Calu3 (cell line): ENCODE measurements at regions not wholly inside any gene's neighbourhood (a gene's known extent, or its start where the extent isn't known, plus 50 kb on each side); places are given as distances from the start of the nearest gene placed in this dataset.
"Not testable (repeated sequence)": the region's sequence is repeated elsewhere in the genome, so short reads cannot be mapped to it uniquely, and the experiment has no call there.

Experiments
- BruUV-seq: library from RNA; stranded (reverse); fragments of 400-500 nt; replicated peaks from 2 replicates; lab custom pipeline; 2021; lab: Mats Ljungman, UMichigan
- CTCF ChIA-PET: fragments of 300-600 bp; sonication (Branson Sonifier 250); formaldehyde crosslinking; loops from one replicate; lab custom pipeline; 2022; ENCODE audit warnings: antibody characterized with exemption; lab: Charles Lee
- DNase-seq: peaks from one replicate; pipeline ENCODE4 v3.0.0; 2022
- H3K27ac Mint-ChIP-seq: one replicate; pipeline ENCODE4 v1.8.0; 2022; ENCODE audit warnings: mixed read lengths; ENCODE audit not compliant: unreplicated experiment
- H3K27me3 Mint-ChIP-seq: one replicate; pipeline ENCODE4 v1.8.0; 2022; ENCODE audit warnings: mixed read lengths; ENCODE audit not compliant: unreplicated experiment
- H3K36me3 Mint-ChIP-seq: one replicate; pipeline ENCODE4 v1.8.0; 2022; ENCODE audit warnings: mild to moderate bottlenecking, moderate library complexity, mixed read lengths; ENCODE audit not compliant: insufficient read depth, unreplicated experiment
- H3K4me1 Mint-ChIP-seq: one replicate; pipeline ENCODE4 v1.8.0; 2022; ENCODE audit warnings: mild to moderate bottlenecking, low read depth, mixed read lengths; ENCODE audit not compliant: unreplicated experiment
- H3K4me3 Mint-ChIP-seq: one replicate; pipeline ENCODE4 v1.8.0; 2022; ENCODE audit warnings: mild to moderate bottlenecking, low read depth, moderate library complexity, mixed read lengths; ENCODE audit not compliant: unreplicated experiment
- H3K9me3 Mint-ChIP-seq: one replicate; pipeline ENCODE4 v1.8.0; 2022; ENCODE audit warnings: low read depth, mixed read lengths; ENCODE audit not compliant: unreplicated experiment
- intact Hi-C: fragments of 100-400 bp; cut with micrococcal nuclease; formaldehyde crosslinking; loops from one replicate; pipeline ENCODE4 v1.10.0; 2022; ENCODE audit not compliant: unreplicated experiment
- TF ChIP-seq, protein P1 (sequence below): fragments of 200-600 bp; IDR thresholded peaks from one replicate; pipeline ENCODE4 v1.8.0; 2022; ENCODE audit warnings: antibody characterized with exemption; ENCODE audit not compliant: unreplicated experiment

DNA sequence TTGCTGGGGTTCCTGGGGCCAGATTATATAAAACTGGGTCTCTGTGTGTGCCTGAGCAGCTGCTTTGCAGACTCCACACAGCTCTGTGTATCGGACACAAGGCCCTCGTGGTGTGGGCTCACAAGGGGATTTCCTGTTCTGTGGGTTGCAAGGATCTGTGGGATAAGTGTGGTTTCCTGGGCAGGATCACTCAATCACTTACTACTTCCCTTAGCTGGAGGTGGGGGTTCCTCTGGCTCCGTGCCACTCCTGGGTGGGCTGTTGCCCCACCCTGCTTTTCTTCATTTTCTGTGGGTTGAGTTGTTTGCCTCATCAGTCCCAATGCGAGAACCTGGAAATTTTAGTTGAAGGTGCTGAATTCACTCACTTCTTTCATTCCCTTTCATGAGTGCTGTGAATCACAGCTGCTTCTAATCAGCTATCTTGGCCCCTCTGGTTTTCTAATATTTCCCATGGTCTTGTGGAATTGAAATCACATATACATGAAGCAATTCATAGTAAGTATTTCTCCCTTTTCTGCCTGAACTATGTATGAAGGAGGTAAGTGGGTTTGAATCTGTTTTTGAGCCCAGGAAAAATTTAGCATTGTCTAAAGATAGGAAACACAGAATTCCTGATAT is 196.3 kb downstream of the DCDC2C start:
- Mint-ChIP-seq H3K36me3 (no peaks in the 10 kb centered on the region), H3K4me3 (no peak overlapping the region), H3K4me1 (no peaks in the 10 kb centered on the region), H3K9me3 (peaks cover 5% of the 10 kb centered on the region), H3K27me3 (no peaks in the 10 kb centered on the region), H3K27ac (no peak overlapping the region)
- no TSS peak for BruUV-seq
- TF ChIP-seq, protein P1, sequence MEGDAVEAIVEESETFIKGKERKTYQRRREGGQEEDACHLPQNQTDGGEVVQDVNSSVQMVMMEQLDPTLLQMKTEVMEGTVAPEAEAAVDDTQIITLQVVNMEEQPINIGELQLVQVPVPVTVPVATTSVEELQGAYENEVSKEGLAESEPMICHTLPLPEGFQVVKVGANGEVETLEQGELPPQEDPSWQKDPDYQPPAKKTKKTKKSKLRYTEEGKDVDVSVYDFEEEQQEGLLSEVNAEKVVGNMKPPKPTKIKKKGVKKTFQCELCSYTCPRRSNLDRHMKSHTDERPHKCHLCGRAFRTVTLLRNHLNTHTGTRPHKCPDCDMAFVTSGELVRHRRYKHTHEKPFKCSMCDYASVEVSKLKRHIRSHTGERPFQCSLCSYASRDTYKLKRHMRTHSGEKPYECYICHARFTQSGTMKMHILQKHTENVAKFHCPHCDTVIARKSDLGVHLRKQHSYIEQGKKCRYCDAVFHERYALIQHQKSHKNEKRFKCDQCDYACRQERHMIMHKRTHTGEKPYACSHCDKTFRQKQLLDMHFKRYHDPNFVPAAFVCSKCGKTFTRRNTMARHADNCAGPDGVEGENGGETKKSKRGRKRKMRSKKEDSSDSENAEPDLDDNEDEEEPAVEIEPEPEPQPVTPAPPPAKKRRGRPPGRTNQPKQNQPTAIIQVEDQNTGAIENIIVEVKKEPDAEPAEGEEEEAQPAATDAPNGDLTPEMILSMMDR, result no peak
- CTCF ChIA-PET, result no interaction called here
- intact Hi-C loops, result no loop called here
- DNase-seq, result no peak

DNA sequence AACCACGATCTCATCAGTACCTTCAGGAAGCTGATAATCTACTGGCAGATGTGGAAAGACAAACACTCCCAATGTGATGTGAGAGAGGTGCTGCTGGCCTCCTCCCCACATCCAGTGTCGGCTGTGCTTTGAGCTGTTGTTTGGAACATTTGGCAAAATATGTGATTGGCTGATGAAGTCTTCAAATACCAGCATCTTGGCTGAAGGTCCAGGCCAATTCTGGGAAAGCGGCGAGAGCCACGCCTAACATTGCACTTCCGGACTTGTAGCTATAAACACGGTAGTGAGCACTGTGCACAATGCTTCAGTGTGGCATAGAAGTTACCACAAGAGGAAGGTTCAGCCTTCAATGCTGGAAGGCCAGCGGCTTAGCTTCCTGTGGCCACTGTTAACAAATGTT is 198.8 kb downstream of the DCDC2C start:
- intact Hi-C loops, result no loop called here
- CTCF ChIA-PET, result interaction anchor here (0.5 kb wide), 1 partner anchor 1348 kb away, joined by 3 read pairs; no protein-coding TSS in a partner anchor
- no TSS peak for BruUV-seq
- H3K27me3 Mint-ChIP-seq, result no peaks in the 10 kb centered on the region
- no peak for DNase-seq
- H3K36me3 Mint-ChIP-seq, result no peaks in the 10 kb centered on the region
- no peaks in the 10 kb centered on the region for H3K4me1 Mint-ChIP-seq
- TF ChIP-seq, protein P1, result no peak
- peaks cover 5% of the 10 kb centered on the region for H3K9me3 Mint-ChIP-seq
- H3K4me3 Mint-ChIP-seq, result no peak overlapping the region
- no peak overlapping the region for H3K27ac Mint-ChIP-seq

DNA sequence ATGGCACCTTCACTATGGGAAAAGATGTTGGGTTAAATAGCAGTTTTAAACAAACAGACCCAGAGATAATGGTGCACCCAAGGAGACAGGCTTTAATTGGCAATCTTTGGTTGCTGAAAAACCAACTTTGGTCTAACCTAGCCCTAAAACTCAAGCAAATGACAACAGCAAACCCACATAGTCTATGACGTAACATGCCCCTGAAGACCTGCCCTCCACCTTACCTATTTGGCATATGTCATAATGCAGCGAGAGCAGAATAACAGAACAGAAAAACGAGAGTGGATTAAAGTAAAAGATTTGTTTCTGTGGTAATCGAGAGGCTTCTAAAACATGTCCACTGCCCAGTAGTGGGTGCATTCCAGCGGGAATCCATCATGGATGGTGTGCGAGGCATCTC is 200.7 kb downstream of the DCDC2C start:
- H3K27me3 Mint-ChIP-seq, result no peaks in the 10 kb centered on the region
- H3K9me3 Mint-ChIP-seq, result peaks cover 8% of the 10 kb centered on the region
- TF ChIP-seq, protein P1, result no peak
- no peaks in the 10 kb centered on the region for H3K4me1 Mint-ChIP-seq
- no peaks in the 10 kb centered on the region for H3K36me3 Mint-ChIP-seq
- H3K27ac Mint-ChIP-seq, result no peak overlapping the region
- intact Hi-C loops, result no loop called here
- no peak overlapping the region for H3K4me3 Mint-ChIP-seq
- no TSS peak for BruUV-seq
- CTCF ChIA-PET, result no interaction called here
- DNase-seq, result no peak

DNA sequence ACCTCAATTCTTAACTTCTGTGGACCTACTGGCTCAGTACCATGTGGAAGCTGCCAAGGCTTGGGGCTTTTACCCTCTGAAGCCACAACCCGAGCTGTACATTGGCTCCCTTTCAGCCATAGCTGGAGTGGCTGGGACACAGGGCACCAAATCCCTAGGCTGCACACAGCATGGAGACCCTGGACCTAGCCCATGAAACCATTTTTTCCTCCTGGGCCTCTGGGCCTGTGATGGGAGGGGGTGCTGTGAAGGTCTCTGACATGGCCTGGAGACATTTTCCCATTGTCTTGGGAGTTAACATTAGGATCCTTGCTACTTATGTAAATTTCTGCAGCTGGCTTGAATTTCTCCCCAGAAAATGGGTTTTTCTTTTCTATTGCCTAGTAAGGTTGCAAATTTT is 205.1 kb downstream of the DCDC2C start:
- DNase-seq, CTCF ChIA-PET, intact Hi-C loops, H3K36me3 Mint-ChIP-seq, H3K27ac Mint-ChIP-seq, BruUV-seq, H3K4me3 Mint-ChIP-seq, H3K9me3 Mint-ChIP-seq, H3K27me3 Mint-ChIP-seq, H3K4me1 Mint-ChIP-seq: not testable (repeated sequence)

DNA sequence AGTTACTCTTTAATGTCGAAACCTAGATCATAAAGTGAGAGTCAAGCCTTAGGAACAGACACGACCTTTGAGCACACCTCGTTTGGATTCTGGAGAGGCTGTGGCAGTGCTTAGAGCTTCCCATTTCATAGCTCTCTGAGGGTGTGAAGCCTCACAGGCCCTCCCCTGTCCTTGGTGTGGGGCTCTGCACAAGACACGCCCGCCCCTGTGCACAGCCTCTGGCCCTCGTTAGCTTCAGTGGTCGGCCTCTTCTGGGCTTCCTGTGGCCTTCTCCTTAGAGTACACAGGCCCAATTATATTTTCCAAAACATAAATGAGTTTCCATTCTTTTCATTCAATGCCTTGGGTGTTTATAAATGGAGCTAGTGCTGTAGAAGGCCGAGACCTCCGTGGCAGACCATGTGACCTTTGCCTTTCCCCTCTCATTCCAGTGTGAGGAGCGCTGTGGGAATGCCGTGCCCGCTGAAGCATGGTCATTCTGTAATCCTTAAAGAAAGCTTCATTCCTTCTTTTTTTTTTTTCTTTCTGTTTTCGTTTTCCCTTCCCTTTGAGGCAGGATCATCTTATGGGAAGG is 208.6 kb downstream of the DCDC2C start:
- Mint-ChIP-seq H3K27me3 (no peaks in the 10 kb centered on the region), H3K4me1 (no peaks in the 10 kb centered on the region), H3K36me3 (no peaks in the 10 kb centered on the region), H3K27ac (no peak overlapping the region), H3K4me3 (no peak overlapping the region), H3K9me3 (peaks cover 5% of the 10 kb centered on the region)
- no TSS peak for BruUV-seq
- CTCF ChIA-PET, result no interaction called here
- intact Hi-C loops, result no loop called here
- no peak for DNase-seq
- TF ChIP-seq, protein P1, result no peak
